ENCODE measurements at regions not wholly inside any gene's neighbourhood (a gene's known extent, or its start where the extent isn't known, plus 50 kb on each side); places are given as distances from the start of the nearest gene placed in this dataset.

- Histone ChIP-seq H3K4me3 (no peak overlapping the region), H3K4me1 (no peaks in the 10 kb centered on the region), H3K36me3 (no peaks in the 10 kb centered on the region), H3K27ac (no peak overlapping the region), H3K9me3 (no peaks in the 10 kb centered on the region), H3K27me3 (no peaks in the 10 kb centered on the region)
- intact Hi-C loops (cut with DNase I; ENCODE audit: low total_unique reads) = no loop called here
- no peak for TF ChIP-seq POLR2A (IDR thresholded peaks at IDR 0.05)
- TF ChIP-seq CTCF (IDR thresholded peaks at IDR 0.05) = no peak
- DNase-seq = no peak
Observed at GRCh38 chr15:85964471-85964870, 115.2 kb upstream of the AGBL1 start.

DNA sequence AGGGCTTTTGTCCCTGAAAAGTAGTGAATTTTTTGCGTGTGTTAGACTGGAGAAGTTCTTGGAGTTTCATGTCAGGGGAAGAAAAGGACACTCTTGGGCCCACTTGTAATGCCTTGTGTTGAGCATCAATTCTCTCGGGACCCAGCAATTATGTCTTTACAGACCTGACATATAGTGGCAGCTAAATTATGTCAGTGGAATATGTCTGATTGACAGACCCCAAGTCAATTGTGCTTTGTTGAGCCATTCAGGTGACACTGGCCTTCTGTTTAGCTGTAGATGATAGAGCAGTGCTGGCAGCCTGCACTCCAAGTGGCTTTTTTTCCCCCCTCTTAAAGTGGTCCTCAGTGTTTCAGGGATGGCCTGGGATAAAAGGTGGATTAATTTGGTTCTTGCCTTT lies 112.1 kb upstream of the AGBL1 start:
- TF ChIP-seq CTCF (IDR thresholded peaks at IDR 0.05) = no peak
- no peak for TF ChIP-seq POLR2A (IDR thresholded peaks at IDR 0.05)
- Histone ChIP-seq H3K27me3 (no peaks in the 10 kb centered on the region), H3K4me3 (no peak overlapping the region), H3K36me3 (no peaks in the 10 kb centered on the region), H3K27ac (no peak overlapping the region), H3K4me1 (no peaks in the 10 kb centered on the region), H3K9me3 (no peaks in the 10 kb centered on the region)
- no peak for DNase-seq
- intact Hi-C loops (cut with DNase I; ENCODE audit: low total_unique reads) = no loop called here

- Histone ChIP-seq H3K4me3 (no peak overlapping the region), H3K4me1 (no peaks in the 10 kb centered on the region), H3K27me3 (no peaks in the 10 kb centered on the region), H3K9me3 (no peaks in the 10 kb centered on the region), H3K36me3 (no peaks in the 10 kb centered on the region), H3K27ac (no peak overlapping the region)
- TF ChIP-seq CTCF (IDR thresholded peaks at IDR 0.05) = no peak
- TF ChIP-seq POLR2A (IDR thresholded peaks at IDR 0.05) = no peak
- intact Hi-C loops (cut with DNase I; ENCODE audit: low total_unique reads) = no loop called here
- DNase-seq = no peak
Observed at GRCh38 chr15:85972805-85973540, 106.7 kb upstream of the AGBL1 start.

DNA sequence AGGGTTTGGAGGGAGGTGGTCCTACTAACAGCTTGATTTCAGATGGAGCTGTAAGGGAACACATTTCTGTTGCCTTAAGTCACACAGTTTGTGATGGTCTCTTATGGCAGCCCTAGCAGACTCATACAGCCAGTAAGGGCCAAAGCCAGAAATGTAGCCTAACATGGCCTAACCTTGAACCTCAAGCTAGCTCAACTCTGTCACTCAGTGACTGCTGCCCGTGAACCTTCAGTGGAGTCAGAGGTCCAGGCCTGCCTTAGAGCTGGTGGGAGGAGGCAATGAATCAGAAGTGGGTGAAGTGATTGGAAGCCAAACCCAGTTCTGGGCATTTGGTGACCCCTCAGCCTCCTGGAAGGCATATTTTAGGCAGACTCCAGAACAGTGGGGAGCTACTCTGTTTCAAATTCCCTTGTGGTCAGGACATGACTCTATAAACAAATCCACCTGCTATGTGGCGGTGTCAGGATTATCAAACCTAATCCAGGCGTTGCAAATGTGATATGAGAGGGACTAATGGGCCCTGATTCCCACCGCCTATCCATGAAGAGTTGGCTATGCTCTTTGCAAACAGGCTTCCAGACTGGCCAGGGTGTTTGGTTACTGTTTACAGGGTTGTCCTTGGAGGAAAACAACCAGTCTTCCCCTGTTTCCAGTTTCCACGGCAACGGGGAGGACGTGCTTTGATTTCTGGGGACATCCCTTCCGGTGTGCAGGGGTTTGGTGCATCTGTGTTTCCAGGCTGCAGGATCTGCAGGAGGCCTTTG lies 105.9 kb upstream of the AGBL1 start:
- intact Hi-C loops (cut with DNase I; ENCODE audit: low total_unique reads) = no loop called here
- no peaks in the 10 kb centered on the region for H3K9me3 ChIP-seq
- no peak for DNase-seq

More for the DNA sequence above, 105.9 kb upstream of the AGBL1 start:
- H3K27ac ChIP-seq = no peak overlapping the region
- TF ChIP-seq CTCF (IDR thresholded peaks at IDR 0.05) (no peak), POLR2A (IDR thresholded peaks at IDR 0.05) (no peak)
- H3K27me3 ChIP-seq = no peaks in the 10 kb centered on the region
- no peak overlapping the region for H3K4me3 ChIP-seq
- no peaks in the 10 kb centered on the region for H3K4me1 ChIP-seq
- no peaks in the 10 kb centered on the region for H3K36me3 ChIP-seq

All from uterus (tissue), 3 donors.